GM12878 (cell line): ENCODE measurements at regions not wholly inside any gene's neighbourhood (a gene's known extent, or its start where the extent isn't known, plus 50 kb on each side); places are given as distances from the start of the nearest gene placed in this dataset.

Experiments used
- ATAC-seq: fragments of 200-7000 bp; cut with Tn5 transposase; 3 replicates; pipeline ENCODE4 v1.9.1; 2020; ENCODE audit warnings: mild to moderate bottlenecking, moderate library complexity
- BruUV-seq: library from RNA; stranded (reverse); fragments of 400-500 nt; replicated peaks from 2 replicates; lab custom pipeline; 2021; lab: Mats Ljungman, UMichigan
- CTCF ChIA-PET: fragments of 300-600 bp; sonication (Branson Sonifier 250); formaldehyde crosslinking; extraction: SDS; loops from one replicate; lab custom pipeline; 2021; ENCODE audit warnings: inconsistent platforms; lab: Yijun Ruan, JAX
- POLR2A ChIA-PET: fragments of 350-600 bp; formaldehyde crosslinking; extraction: SDS; loops from one replicate; lab custom pipeline; 2021; ENCODE audit warnings: inconsistent platforms; lab: Charles Lee
- RAD21 ChIA-PET: fragments of 300-600 bp; sonication (Branson Sonifier 250); formaldehyde crosslinking; loops from one replicate; lab custom pipeline; 2023; ENCODE audit warnings: antibody characterized with exemption; ENCODE audit not compliant: unreplicated experiment; lab: Charles Lee
- SMC1A ChIA-PET: fragments of 300-600 bp; sonication (Branson Sonifier 250); formaldehyde crosslinking; loops from one replicate; lab custom pipeline; 2023; ENCODE audit not compliant: unreplicated experiment, uncharacterized antibody; lab: Charles Lee
- DNase-seq: peaks from one replicate; pipeline ENCODE4 v3.0.0-alpha.2; 2011; ENCODE audit warnings: low read depth, low spot score
- FAIRE-seq: peaks from 3 replicates; lab custom pipeline; 2011; peaks lifted over from hg19 to GRCh38; lab: Jason Lieb, UNC
- H2AFZ ChIP-seq: 2 replicates; pipeline ENCODE4 v1.6.0; 2011; ENCODE audit warnings: low read depth, low read length, control low read depth; ENCODE audit not compliant: control insufficient read depth
- H3K27ac ChIP-seq: 2 replicates; pipeline ENCODE4 v1.5.1; 2011; ENCODE audit warnings: control low read depth; ENCODE audit not compliant: control insufficient read depth, insufficient read depth
- H3K27me3 ChIP-seq, 2 experiments: replicated peaks in 1 of 2; 2 replicates each; pipeline versions ENCODE4 v1.6.0 to v1.6.1; 2011; ENCODE audit warnings: low read length in 1 of 2; ENCODE audit not compliant: control insufficient read depth in 2 of 2, insufficient read depth in 2 of 2
- H3K36me3 ChIP-seq, 2 experiments: 2 replicates each; pipeline ENCODE4 v1.5.1; 2011; ENCODE audit warnings: low read length in 1 of 2; ENCODE audit not compliant: control insufficient read depth in 2 of 2, insufficient read depth in 2 of 2
- H3K4me1 ChIP-seq: 2 replicates; pipeline ENCODE4 v1.6.1; 2011; ENCODE audit warnings: mild to moderate bottlenecking, low read length, moderate library complexity, mixed read lengths; ENCODE audit not compliant: control insufficient read depth, insufficient read depth
- H3K4me2 ChIP-seq: 2 replicates; pipeline ENCODE4 v1.6.0; 2011; ENCODE audit warnings: control low read depth; ENCODE audit not compliant: control insufficient read depth, insufficient read depth
- H3K4me3 ChIP-seq: fragments of 200-600 bp; sonication (generic); 2 replicates; pipeline ENCODE4 v1.5.1; 2016
- H3K79me2 ChIP-seq: 2 replicates; pipeline ENCODE4 v1.6.0; 2011; ENCODE audit warnings: low read length; ENCODE audit not compliant: control insufficient read depth, insufficient read depth
- H3K9ac ChIP-seq: 2 replicates; pipeline ENCODE4 v1.8.0; 2011; ENCODE audit warnings: low read length, control low read depth, mixed read lengths; ENCODE audit not compliant: control insufficient read depth, insufficient read depth
- H3K9me3 ChIP-seq: replicated peaks from 3 replicates; pipeline ENCODE4 v1.5.1; 2011; ENCODE audit warnings: mild to moderate bottlenecking, low read length; ENCODE audit not compliant: control insufficient read depth, insufficient read depth
- H4K20me1 ChIP-seq: 2 replicates; pipeline ENCODE4 v1.6.0; 2011; ENCODE audit not compliant: control insufficient read depth, insufficient read depth
- BRCA1 ChIP-seq: IDR thresholded peaks from 2 replicates; pipeline ENCODE4 v1.6.1; 2011; ENCODE audit warnings: low read depth, low read length, improper control_type of control experiment
- CBFB ChIP-seq: IDR thresholded peaks from 2 replicates; pipeline ENCODE4 v1.6.1; 2016; ENCODE audit warnings: antibody characterized with exemption, low read depth
- EED ChIP-seq: sonication (generic); IDR thresholded peaks from 2 replicates; pipeline ENCODE4 v1.6.1; 2016; ENCODE audit warnings: antibody characterized with exemption, low read depth
- KLF5 ChIP-seq: fragments of 450-650 bp; IDR thresholded peaks from 2 replicates; pipeline ENCODE4 v1.6.1; 2014; ENCODE audit warnings: mild to moderate bottlenecking; ENCODE audit not compliant: partially characterized antibody
- LARP7 ChIP-seq: fragments of 450-650 bp; IDR thresholded peaks from 2 replicates; pipeline ENCODE4 v1.6.1; 2017; ENCODE audit warnings: mild to moderate bottlenecking
- NR2C2 ChIP-seq: IDR thresholded peaks from 2 replicates; pipeline ENCODE4 v1.6.1; 2011; ENCODE audit warnings: borderline replicate concordance, low read depth; ENCODE audit not compliant: control insufficient read depth, insufficient read length
- PAX5 ChIP-seq: IDR thresholded peaks from 2 replicates; pipeline ENCODE4 v1.6.1; 2011; ENCODE audit warnings: low read depth, low read length, borderline replicate concordance
- RCOR1 ChIP-seq: conservative IDR thresholded peaks from 2 replicates; pipeline ENCODE4 v1.6.1; 2012; ENCODE audit warnings: low read depth, low read length, improper control_type of control experiment
- SMC3 ChIP-seq: IDR thresholded peaks from 2 replicates; pipeline ENCODE4 v1.6.1; 2011; ENCODE audit warnings: low read length, improper control_type of control experiment, borderline replicate concordance
- TBL1XR1 ChIP-seq: IDR thresholded peaks from 2 replicates; pipeline ENCODE4 v1.6.1; 2012; ENCODE audit warnings: low read depth, low read length, improper control_type of control experiment
- ZNF622 ChIP-seq: fragments of 450-650 bp; IDR thresholded peaks from 2 replicates; pipeline ENCODE4 v1.6.1; 2017; ENCODE audit warnings: mild to moderate bottlenecking, inconsistent platforms
- WGBS: methylation state at CpG from one replicate; pipeline ENCODE4 v1.1.6; 2016; ENCODE audit warnings: low lambda C conversion rate; ENCODE audit not compliant: insufficient replicate concordance, insufficient coverage; ENCODE audit errors: missing lambda C conversion rate; 5-methylcytosine and 5-hydroxymethylcytosine counted together
- in situ Hi-C: fragments of 300-500 bp; cut with MboI; formaldehyde crosslinking; loops from 9 replicates; pipeline ENCODE4 v1.14.3; 2018; ENCODE audit warnings: mixed read lengths
- intact Hi-C: fragments of 100-400 bp; cut with micrococcal nuclease; formaldehyde crosslinking; loops from one replicate; pipeline ENCODE4 v1.14.2; 2022; ENCODE audit not compliant: unreplicated experiment
- TF ChIP-seq, protein P1 (sequence below): fragments of 450-650 bp; formaldehyde crosslinking; IDR thresholded peaks from 2 replicates; pipeline ENCODE4 v1.4.0; 2022; ENCODE audit warnings: mild to moderate bottlenecking, moderate library complexity

DNA sequence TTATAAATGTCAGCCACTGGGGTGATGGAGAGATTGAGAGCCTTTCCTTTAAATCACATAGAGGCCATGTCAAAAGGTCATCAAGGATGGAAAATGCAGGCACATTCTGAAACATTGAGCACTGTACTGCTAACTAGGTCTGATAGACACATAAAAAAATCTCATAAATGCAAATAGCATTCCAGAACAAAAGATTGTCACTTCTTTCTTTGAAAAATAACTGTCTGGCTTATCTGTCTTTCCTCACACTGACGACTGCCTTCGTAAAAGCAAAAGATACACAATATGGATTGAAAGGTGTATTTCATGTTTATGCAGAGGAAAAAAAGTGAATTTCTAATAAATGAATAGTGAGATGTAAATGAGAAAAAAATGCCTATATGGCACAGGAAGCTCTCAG is 59.9 kb downstream of the PABPC4L start:
- no peak overlapping the region for H3K4me3 ChIP-seq
- intact Hi-C loops: no loop called here
- no peak overlapping the region for H3K9ac ChIP-seq
- POLR2A ChIA-PET: no interaction called here
- H3K36me3 ChIP-seq: no peaks in the 10 kb centered on the region
- WGBS: 45% methylated on average over 2 of the region's 2 CpGs
- SMC1A ChIA-PET: no interaction called here
- H3K79me2 ChIP-seq: no peaks in the 10 kb centered on the region
- in situ Hi-C loops: no loop called here
- no peaks in the 10 kb centered on the region for H3K27me3 ChIP-seq
- CTCF ChIA-PET: no interaction called here
- no peaks in the 10 kb centered on the region for H4K20me1 ChIP-seq
- no TSS peak for BruUV-seq
- RAD21 ChIA-PET: no interaction called here
- no peak for DNase-seq
- no peaks in the 10 kb centered on the region for H3K9me3 ChIP-seq
- ATAC-seq: no peak
- FAIRE-seq: no peak
- H3K4me2 ChIP-seq: no peak overlapping the region
- no peaks in the 10 kb centered on the region for H3K4me1 ChIP-seq
- no peak overlapping the region for H2AFZ ChIP-seq
- no peak overlapping the region for H3K27ac ChIP-seq
- TF ChIP-seq CBFB (no peak), LARP7 (no peak), TBL1XR1 (no peak), PAX5 (no peak), ZNF622 (no peak), NR2C2 (no peak), SMC3 (no peak), RCOR1 (no peak), EED (no peak), BRCA1 (no peak), KLF5 (no peak)
- TF ChIP-seq, protein P1, sequence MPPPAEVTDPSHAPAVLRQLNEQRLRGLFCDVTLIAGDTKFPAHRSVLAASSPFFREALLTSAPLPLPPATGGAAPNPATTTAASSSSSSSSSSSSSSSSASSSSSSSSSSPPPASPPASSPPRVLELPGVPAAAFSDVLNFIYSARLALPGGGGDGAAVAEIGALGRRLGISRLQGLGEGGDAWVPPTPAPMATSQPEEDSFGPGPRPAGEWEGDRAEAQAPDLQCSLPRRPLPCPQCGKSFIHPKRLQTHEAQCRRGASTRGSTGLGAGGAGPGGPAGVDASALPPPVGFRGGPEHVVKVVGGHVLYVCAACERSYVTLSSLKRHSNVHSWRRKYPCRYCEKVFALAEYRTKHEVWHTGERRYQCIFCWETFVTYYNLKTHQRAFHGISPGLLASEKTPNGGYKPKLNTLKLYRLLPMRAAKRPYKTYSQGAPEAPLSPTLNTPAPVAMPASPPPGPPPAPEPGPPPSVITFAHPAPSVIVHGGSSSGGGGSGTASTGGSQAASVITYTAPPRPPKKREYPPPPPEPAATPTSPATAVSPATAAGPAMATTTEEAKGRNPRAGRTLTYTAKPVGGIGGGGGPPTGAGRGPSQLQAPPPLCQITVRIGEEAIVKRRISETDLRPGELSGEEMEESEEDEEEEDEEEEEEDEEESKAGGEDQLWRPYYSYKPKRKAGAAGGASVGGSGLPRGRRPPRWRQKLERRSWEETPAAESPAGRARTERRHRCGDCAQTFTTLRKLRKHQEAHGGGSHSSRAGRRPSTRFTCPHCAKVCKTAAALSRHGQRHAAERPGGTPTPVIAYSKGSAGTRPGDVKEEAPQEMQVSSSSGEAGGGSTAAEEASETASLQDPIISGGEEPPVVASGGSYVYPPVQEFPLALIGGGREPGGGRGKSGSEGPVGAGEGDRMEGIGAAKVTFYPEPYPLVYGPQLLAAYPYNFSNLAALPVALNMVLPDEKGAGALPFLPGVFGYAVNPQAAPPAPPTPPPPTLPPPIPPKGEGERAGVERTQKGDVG (CRISPR knock-in tag): no peak
